ENCODE measurements at regions not wholly inside any gene's neighbourhood (a gene's known extent, or its start where the extent isn't known, plus 50 kb on each side); places are given as distances from the start of the nearest gene placed in this dataset.

DNA sequence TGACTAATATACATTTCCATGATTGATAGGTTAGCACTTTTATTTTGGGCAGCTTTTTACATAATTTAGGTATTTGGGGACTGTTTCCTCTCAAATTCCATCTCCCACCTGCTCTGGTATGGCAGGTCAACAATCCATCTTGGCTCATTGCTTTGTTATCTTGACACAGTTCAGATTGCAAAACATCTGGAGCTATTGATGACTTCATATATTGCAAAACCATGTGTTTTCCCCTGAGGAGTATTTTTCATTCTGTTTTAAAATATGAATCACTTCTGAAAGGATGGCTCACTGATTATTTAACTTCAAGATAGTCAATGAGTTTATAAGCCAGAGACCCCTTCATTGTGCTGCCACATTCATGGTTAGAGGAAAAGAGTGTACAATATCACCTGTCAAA, 1206.0 kb upstream of the C9orf72 start:
- no peak for DNase-seq

DNA sequence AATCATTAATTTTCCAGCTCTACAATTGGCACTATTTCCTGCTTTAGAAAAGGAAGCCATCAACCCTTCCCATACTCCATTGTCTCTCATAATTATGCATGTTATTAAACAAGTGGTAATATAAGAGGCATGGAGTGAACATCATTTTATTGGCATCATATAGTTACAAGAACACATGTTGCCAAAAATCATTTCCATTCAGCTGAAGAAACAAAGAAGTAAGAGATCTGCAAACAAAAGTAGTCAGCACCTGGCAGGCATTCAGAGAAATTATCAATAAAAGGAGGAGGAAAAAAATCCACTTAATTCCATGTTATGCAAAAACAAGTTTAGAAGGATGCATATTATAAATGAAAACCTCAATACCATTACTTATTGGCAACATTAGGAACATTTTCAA, 1208.2 kb upstream of the C9orf72 start:
- peak; percentile 25 for DNase-seq

DNA sequence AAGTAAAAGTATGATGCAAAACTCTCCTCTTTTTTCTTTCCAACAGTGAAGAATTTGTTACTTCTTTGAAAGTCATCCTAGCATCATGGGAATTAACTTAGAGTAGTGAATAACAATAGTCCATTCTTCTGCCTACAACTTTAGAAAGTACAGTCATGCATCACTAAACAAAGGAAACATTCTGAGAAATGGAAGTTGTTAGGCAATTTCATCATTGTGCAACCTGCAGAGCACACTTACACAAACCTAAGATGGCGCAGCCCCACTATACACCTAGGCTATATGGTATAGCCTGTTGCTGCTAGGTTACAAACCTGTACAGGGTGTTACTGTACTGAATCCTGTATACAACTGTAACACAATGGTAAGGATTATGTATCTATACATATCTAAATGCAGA, 1209.3 kb upstream of the C9orf72 start:
- no peak for DNase-seq

DNA sequence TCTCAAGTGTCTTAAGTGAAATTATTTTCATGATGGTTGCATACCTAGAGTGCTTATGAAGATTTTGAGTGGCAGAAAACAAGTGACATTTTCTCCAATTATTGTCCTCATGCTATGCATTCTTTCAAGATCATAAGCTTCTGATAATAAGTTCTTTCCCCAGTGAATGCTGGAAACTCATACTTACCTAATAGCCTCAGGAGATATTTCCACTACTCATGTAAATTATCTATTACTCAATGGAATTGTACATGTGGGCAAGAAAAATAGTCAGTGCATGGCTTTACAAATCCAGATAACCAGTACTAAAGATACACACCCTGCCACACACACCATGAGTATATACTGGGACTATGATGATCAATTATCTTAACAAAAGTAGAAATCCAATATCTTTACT, 1219.4 kb upstream of the C9orf72 start:
- DNase-seq: no peak

DNA sequence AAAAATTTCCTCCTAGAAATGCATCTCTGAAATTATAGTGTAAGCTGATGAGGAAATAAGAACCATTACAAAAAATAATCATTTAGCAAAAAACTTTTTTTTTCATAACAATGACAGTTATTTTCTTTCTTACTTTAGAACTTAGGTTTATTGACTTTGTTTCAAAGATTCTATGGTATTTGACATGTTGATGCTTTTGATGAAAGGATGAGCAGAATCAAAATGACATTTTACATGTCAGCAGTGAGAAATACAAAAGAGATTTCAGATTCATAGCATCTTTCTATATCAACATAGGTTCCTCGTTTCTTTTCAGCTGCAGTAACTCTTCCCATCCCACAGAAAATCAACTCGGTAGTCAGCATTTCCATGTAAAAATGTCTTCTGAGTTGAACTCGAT, 1226.6 kb upstream of the C9orf72 start:
- DNase-seq: no peak

DNA sequence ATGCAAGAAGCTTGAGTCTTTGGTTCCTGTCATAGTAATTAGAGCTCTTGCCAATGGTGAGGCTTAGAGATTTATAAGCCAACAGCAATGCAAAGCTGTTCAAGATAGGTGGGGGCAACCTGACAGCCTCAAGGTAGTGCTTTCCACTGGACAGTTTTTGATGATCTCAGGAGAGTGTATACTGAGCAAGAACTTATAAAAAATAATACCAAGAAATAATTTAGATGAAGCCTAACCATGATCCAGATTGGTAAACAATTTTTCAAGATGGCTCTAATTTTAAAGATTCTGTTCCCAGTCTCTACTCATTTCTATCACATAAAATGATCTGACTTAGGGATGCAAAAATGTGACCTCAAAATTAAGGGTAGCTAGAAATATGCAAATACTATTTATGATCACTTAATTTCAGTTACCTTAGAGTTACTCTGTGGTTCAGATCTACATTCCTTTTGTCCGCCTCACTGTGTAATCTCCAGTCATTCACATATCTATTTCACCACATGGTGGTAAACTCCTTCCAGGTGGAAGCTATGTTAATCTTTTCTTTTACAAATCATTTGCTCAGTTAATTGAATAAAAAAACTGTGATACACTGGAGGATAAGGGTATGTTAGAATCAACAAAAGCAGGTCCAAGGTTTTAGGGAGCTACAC, 1228.0 kb upstream of the C9orf72 start:
- peak; percentile 1 for DNase-seq

DNA sequence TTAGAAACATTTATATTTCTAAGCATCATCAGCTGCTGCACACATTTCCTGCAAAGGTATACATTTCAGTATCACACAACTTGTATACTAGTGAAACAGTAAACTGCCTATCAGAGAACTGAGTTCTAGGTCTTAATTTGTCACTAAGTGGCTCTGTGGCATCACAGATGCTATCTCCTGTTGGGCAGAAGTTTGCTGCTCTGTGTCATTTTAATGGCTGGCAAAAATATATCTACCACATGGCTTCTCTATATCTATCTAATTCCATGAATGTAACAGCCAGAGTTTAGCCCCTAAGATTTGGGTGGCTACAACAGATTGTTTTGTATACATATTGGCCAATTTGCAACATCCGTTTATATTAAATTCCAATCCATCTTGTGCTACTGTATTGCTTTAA, 1231.9 kb upstream of the C9orf72 start:
- no peak for DNase-seq

DNA sequence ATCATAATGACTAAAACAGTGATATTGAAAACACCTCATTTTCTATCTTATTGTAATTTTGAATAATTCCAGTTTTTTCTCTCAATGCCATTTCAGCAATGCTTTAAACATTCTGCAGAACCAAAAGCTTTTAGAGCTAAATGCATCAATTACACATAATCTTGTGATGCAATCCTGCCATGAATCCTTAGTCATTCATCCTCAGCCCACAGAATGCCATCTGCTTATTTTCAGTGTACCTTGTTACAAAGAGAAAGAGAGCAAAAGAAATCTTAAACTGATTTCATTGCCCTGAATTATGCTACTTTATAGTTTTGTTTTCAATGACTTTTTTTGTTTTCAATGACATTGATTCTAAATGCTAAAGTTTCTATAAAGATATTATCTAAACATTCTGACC, 1234.8 kb upstream of the C9orf72 start:
- peak; percentile 7 for DNase-seq

DNA sequence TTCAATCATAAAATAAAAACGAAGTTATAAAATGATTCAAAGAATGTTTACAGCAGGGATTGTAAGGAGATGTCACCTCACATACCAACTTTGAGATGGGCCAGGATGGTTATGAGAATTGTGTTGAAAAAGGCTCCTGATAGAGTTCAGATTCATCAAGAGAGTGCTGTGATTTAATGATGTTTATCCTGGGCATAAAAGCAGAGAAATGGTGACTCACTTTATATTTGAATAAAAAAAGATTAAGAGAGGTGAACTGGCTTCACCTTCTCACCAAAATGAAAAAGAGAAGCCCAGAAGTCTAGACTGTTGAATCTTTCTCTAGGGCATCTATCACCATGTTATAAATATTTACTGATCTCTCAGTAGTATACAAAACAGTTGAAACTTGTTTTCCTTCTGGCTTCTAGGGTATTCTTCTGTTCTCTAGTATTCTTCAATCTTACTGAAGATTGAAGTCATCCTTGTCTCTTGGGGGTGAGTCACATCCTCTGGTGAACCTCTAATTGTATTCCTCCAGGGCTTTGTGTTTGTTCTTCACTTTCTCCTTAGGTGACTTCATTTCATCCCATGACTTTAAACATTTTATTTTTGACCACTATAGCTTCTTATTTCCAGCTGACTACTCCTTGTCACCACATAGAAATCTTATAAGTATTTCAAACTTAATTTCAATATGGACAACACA, 1237.3 kb upstream of the C9orf72 start:
- DNase-seq: peak; percentile 20

DNA sequence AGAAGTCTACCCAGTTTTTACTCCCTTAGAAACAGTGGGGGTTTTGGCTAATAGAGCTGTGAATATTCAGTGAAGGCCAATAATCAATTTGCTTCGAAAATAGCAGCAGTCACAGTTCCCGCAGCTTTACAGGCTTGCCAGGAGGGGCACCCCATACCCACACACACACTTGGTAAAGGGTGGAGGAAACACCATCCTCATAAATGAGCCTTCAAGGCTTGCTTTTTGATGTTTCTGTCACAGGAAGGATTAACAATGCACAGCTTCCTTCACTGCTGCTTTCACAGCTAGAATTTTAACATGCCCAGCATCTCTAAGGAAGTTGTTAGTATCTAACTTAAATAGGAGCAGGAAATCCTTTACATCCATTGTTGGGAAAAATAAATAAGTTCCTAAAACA, 1247.5 kb upstream of the C9orf72 start:
- DNase-seq: peak; percentile 9

DNA sequence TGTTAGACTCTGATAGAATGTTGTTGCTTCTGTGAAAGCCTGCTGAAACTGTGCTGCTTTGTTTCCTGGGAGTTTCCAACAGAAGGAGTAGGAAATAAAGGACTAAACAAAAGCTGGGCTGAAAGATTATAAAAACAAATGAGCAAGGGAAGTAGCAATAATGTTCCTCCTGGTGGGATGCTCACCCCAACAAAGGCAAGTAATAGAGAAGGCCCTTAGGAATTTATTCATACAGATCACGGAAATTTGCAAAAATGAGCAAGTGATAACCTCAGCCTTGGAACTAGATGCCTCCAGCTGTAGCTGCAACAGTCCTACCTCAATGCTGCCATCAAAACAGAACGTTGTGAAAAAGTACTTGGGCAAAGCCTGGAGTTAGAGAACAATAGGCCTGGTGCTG, 1248.0 kb upstream of the C9orf72 start:
- no peak for DNase-seq

DNA sequence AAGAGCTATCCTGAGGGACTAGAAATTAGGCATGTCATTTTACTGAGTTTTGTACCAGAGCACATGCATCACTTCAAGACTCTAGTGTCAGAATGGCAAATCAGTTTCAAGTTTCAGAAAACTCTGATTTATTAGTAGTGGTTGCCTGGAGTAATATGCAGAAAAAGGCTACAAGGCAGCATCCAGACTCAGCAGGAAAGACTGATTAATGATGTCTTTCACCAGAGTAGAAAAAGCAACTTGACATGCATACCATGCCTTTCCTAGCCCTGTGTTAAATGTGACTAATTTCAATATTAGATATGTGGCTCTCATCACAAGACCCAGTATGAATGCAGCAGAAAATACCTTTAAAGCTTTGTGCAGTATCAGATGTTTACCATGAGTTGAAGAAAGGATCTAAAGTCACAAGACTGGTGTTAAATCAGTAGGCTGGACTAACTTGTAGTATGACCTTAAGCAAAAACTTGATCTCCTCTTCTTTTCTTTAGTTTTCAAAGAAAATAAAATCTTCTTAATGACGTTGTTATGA, 1251.2 kb upstream of the C9orf72 start:
- no peak for DNase-seq

DNA sequence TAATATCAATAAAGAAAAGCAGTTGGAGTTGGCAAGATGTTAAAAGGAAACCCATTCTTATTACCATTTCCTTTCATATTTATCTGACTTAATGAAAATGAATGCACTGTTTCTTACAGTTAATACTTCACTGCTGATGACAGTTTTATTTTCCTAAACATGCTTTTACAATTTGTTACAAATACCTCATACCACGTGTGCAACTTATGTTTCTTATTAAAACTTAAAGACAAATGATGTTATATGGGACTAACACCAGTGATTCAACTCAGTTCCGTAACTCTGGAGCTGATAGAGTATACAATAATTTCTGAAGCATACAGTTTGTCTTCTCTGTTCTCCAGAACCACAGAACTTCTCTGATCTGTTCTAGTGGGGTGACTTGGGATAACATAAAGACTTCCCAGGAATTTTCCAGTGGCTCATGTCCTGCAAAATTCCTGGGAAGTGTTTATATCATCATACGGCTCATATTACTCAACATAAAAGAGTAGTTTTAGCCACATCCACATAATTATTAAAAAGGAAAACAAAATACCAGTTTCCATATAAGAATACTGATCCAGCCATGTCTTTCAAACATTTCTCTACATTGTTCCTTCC, 1259.0 kb upstream of the C9orf72 start:
- no peak for DNase-seq

DNA sequence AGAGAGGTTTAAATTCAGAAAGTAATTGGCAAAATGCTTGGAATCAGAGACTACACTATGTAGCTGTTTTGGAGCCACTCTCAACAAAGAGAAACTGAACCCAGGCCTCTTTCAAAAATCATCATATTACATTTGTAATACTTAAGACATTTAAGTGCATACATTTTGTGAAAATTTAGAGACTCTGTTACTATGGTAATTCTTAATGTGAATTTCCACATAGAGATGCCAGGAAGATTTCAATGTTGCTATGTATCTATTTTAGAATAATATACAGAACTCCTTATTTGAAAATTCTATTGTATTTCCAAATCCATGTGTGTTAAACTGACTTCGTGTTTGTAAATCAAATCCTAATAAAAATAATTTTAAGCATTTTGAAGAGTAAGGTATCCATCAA, 1260.9 kb upstream of the C9orf72 start:
- no peak for DNase-seq

DNA sequence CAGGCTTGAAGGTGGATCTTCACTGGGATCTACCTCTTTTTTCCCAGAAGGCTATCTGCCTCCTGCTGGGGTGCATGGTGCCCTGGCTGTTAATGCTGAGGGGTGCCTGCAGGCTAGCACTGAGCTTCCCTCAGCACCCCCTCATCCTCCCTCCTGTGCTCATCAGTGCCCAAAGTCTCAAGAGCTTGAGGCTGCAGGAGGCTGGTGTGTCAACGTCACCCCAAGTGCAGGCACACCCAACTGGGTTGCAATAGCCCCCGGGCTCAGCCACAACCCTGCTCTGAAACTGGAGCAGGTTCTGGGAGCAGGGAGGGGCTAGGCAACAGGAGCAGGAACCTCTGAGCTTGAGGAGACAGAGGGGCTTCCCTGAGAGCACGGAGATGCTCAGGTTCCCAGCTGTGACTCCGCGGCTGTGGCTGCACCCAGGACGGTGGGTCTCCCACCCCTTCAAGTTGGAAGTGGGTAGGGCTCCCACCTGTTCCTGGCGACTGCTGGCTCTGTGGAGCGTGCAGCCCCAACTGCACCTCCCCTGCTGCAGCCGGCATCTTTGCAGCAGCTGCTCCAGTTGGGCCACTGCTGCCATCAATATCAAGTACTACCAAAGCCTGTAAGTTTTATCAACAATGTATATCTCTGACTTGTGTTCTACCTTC, 1266.6 kb upstream of the C9orf72 start:
- no peak for DNase-seq

DNA sequence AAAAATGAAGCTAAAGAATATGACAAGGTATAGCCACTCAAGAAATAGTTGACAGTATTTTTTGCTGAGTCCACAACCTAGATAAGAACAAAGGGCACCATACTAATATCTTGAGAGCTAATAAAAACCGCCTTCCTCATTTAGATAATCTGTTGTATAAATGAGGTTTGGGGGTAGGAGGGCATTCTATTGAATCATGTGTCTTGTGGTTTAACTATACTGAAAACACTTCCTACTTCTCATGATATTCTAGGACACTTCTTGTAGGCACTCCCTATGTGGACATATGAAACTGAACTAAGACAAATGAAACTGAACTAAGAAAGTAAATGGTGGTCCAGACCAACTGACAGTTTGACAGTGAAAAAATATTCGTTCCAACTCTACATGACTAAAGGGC, 1268.5 kb upstream of the C9orf72 start:
- no peak for DNase-seq

DNA sequence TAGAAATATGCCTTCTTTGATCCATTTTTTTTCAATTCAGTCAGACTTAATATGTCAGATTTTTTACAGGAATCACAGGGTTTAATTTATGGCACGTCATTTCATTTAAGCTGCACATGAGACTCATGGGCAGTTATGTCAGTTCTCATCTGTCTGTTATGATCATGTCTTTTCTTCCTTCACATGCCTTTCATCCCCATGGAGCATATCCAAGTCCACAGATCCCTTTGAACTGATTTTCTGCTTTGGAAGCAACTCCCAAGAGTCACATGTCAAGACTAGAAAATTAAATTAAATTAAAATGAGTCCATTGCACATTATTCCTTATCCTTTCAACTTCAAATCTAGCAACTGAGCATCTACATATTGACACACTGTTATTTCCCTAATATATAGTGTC, 1274.0 kb upstream of the C9orf72 start:
- no peak for DNase-seq

DNA sequence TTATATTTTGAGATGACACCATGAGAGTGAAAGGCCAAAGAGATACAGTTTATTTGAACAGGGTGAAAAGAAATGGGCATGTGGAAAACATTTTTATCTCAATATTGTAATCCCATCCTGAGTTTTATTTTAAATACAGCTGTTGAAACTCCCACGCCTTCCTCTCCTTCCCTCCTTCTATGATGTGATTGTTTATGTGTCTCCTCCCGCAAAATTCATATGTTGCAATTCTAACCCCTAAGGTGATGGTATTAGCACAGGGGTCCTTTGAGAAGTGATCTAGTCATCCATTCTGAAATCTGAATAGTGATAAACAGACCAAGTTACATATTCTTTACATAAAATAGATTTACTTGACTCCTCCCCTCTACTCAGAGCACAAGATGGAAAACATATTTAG, 1275.4 kb upstream of the C9orf72 start:
- DNase-seq: no peak

DNA sequence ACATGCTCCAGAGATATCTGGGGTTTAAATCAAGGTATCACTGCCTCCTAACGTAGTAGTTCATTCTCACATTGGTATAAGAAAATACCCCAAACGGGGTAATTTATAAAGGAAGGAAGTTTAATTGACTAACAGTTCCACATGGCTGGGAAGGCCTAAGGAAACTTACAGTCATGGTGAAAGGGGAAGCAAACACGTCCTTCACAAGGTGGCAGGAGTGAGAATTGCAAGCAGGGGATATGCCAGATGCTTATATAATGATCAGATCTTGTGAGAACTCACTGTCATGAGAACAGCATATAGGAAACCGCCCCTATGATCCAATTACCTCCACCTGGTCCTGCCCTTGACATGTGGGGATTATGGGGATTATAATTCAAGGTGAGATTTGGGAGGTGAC, 1280.2 kb upstream of the C9orf72 start:
- DNase-seq: no peak

DNA sequence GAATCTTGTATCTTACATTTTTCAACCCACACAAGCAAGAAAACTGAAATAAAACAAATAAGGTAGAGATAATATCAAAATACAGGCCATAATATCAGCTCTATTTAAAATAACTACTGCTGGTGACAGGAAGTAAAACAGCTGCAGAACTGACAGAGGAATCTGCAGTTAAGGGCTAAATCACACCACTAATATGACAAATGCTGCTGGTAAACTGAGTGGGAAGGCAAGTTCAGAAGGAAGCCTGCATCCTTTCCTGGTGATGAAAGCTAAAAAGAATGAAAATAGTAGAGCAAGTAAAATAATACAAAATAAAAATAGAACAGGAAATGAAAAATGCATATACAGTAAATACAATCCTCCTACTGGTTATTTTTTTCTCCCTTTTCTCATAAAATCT, 1293.7 kb upstream of the C9orf72 start:
- DNase-seq: no peak

DNA sequence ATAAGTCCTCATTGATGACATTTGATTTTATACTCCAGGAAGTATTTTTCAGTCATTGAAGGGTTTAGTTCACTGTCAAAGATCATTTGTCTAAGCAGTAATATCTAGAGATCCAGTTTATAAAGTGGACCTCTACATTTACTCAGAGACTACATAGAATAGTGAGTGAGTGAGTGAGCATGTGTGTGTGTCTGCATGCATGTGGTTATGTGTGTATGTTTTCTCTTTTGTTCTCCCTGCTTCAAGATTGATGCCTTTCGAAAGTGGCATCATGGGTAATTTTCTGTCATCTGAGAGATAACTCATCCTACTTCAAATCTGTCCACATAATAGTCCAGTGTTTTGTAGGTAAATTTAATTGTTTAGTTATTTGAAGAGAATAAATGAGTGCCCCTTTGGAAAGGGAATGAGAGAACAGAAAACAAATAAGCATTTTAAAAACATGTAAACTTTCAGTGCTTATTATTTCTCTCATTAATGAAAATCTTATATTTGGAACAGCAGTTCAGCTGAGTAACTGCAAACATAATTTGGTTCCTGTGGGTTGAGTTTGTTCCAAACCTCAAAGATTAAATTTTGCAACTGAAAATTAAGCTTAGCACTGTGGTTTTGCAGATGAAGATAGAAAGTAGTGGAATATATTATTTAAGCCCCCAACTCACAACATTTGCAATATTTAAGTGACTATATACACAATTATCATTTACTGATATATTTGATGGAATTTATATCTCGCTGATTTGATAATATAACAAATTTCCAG, 1295.1 kb upstream of the C9orf72 start:
- DNase-seq: peak; percentile 2

DNA sequence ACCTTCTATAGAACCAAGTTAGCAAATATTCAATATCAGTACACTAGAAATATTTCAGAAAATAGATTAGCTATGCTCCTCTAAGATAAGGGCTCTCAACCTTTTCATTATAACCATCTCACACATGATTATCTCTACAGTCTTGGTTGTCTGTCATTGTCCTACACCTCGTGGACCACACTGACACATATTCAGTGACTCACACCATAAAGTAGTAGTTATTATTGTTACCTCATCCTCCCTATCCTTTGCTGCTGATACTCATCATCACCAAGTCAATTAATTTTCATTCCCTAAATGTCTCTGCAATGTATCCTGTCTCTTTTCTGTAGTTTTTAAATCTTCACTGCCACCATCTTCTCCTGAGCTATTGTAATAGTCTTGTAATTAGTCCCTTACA, 1309.2 kb upstream of the C9orf72 start:
- DNase-seq: no peak

DNA sequence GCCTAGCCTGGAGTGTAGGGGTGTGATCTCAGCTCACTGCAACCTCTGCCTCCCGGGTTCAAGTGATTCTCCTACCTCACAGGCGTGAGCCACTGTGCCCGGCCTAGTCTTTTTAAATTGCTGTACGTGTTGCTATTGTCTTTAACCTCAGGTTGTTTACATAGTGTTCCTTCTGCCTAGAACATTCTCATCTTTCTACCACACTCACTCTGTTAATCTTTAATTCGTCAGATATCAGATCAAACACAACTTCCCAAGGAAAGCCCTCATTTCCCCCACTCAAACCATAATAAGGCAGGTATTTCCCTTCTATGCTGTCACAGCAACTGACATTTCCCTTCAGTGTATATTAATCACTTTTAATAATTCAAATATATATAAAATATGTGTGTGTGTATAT, 1310.0 kb upstream of the C9orf72 start:
- DNase-seq: peak; percentile 11
